H9 (cell line): ENCODE measurements at regions not wholly inside any gene's neighbourhood (a gene's known extent, or its start where the extent isn't known, plus 50 kb on each side); places are given as distances from the start of the nearest gene placed in this dataset.

Experiments
- DNase-seq: peaks from one replicate; pipeline ENCODE4 v3.0.0-alpha.2; 2017
- H2AFZ ChIP-seq: one replicate; pipeline ENCODE4 v1.6.1; 2013; ENCODE audit warnings: mild to moderate bottlenecking, low read length, control low read depth, moderate library complexity
- H2AK5ac ChIP-seq: 2 replicates; pipeline ENCODE4 v1.6.1; 2013; ENCODE audit warnings: low read length, control low read depth, mixed read lengths; ENCODE audit not compliant: insufficient read length
- H2BK120ac ChIP-seq: one replicate; pipeline ENCODE4 v1.6.1; 2013; ENCODE audit warnings: low read depth, mild to moderate bottlenecking, low read length, control low read depth, inconsistent platforms; ENCODE audit not compliant: poor library complexity, severe bottlenecking
- H2BK12ac ChIP-seq: 2 replicates; pipeline ENCODE4 v1.6.1; 2013; ENCODE audit warnings: low read length, control low read depth, mixed read lengths, low read depth; ENCODE audit not compliant: insufficient read length
- H2BK15ac ChIP-seq: 2 replicates; pipeline ENCODE4 v1.6.1; 2013; ENCODE audit warnings: low read depth, low read length, control low read depth
- H2BK20ac ChIP-seq: one replicate; pipeline ENCODE4 v1.6.1; 2013; ENCODE audit warnings: low read depth, mild to moderate bottlenecking, low read length, control low read depth, inconsistent platforms; ENCODE audit not compliant: poor library complexity, severe bottlenecking
- H2BK5ac ChIP-seq: 2 replicates; pipeline ENCODE4 v1.6.1; 2013; ENCODE audit warnings: low read length, control low read depth, mixed read lengths; ENCODE audit not compliant: insufficient read length
- H3K14ac ChIP-seq: 2 replicates; pipeline ENCODE4 v1.6.1; 2013; ENCODE audit warnings: low read length, control low read depth; ENCODE audit not compliant: insufficient read depth
- H3K18ac ChIP-seq: 2 replicates; pipeline ENCODE4 v1.6.1; 2013; ENCODE audit warnings: low read depth, mild to moderate bottlenecking, mixed read lengths, low read length, control low read depth; ENCODE audit not compliant: insufficient read length
- H3K23ac ChIP-seq: 2 replicates; pipeline ENCODE4 v1.6.1; 2013; ENCODE audit warnings: low read length, control low read depth, mixed read lengths, low read depth; ENCODE audit not compliant: insufficient read length
- H3K23me2 ChIP-seq: 2 replicates; pipeline ENCODE4 v1.6.1; 2013; ENCODE audit warnings: low read depth, mild to moderate bottlenecking, mixed read lengths, low read length, control low read depth; ENCODE audit not compliant: insufficient read length, poor library complexity, severe bottlenecking
- H3K27ac ChIP-seq: 2 replicates; pipeline ENCODE4 v1.5.1; 2013; ENCODE audit warnings: low read length, control low read depth, mixed read lengths, low read depth; ENCODE audit not compliant: insufficient read length
- H3K27me3 ChIP-seq: 2 replicates; pipeline ENCODE4 v1.6.1; 2013; ENCODE audit warnings: low read length, control low read depth, inconsistent platforms; ENCODE audit not compliant: insufficient read depth
- H3K4ac ChIP-seq: 2 replicates; pipeline ENCODE4 v1.6.1; 2013; ENCODE audit warnings: low read depth, mild to moderate bottlenecking, control low read depth, inconsistent platforms, low read length, moderate library complexity
- H3K4me1 ChIP-seq: 2 replicates; pipeline ENCODE4 v1.6.1; 2013; ENCODE audit warnings: low read length, control low read depth, inconsistent platforms; ENCODE audit not compliant: insufficient read depth
- H3K4me2 ChIP-seq: 2 replicates; pipeline ENCODE4 v1.6.1; 2013; ENCODE audit warnings: low read length, control low read depth, mixed read lengths; ENCODE audit not compliant: insufficient read length, insufficient read depth
- H3K56ac ChIP-seq: 2 replicates; pipeline ENCODE4 v1.6.1; 2013; ENCODE audit warnings: low read depth, mild to moderate bottlenecking, mixed read lengths, low read length, control low read depth; ENCODE audit not compliant: insufficient read length
- H3K79me1 ChIP-seq: 2 replicates; pipeline ENCODE4 v1.6.1; 2013; ENCODE audit warnings: low read depth, mild to moderate bottlenecking, moderate library complexity, low read length, control low read depth, inconsistent platforms; ENCODE audit not compliant: insufficient read depth, poor library complexity, severe bottlenecking
- H3K79me2 ChIP-seq: 2 replicates; pipeline ENCODE4 v1.6.1; 2013; ENCODE audit warnings: low read length, control low read depth, inconsistent platforms; ENCODE audit not compliant: insufficient read depth
- H3K9ac ChIP-seq: 2 replicates; pipeline ENCODE4 v1.6.1; 2013; ENCODE audit warnings: low read length, control low read depth, mixed read lengths; ENCODE audit not compliant: insufficient read length; ENCODE audit errors: extremely low read depth
- H3K9me3 ChIP-seq: one replicate; pipeline ENCODE4 v1.6.1; 2013; ENCODE audit warnings: low read depth, low read length, inconsistent platforms; ENCODE audit not compliant: control insufficient read depth
- H3T11ph ChIP-seq: one replicate; pipeline ENCODE4 v1.6.1; 2013; ENCODE audit warnings: mild to moderate bottlenecking, low read length, control low read depth, inconsistent platforms
- H4K20me1 ChIP-seq: one replicate; pipeline ENCODE4 v1.6.1; 2013; ENCODE audit not compliant: control insufficient read depth, insufficient read length, insufficient read depth
- H4K5ac ChIP-seq: 2 replicates; pipeline ENCODE4 v1.6.1; 2013; ENCODE audit warnings: low read depth, mild to moderate bottlenecking, mixed read lengths, low read length, control low read depth; ENCODE audit not compliant: insufficient read length
- H4K8ac ChIP-seq: replicated peaks from 2 replicates; pipeline ENCODE4 v1.6.1; 2013; ENCODE audit warnings: low read length, control low read depth, mixed read lengths, low read depth; ENCODE audit not compliant: insufficient read length
- H4K91ac ChIP-seq: 2 replicates; pipeline ENCODE4 v1.6.1; 2013; ENCODE audit warnings: low read depth, mild to moderate bottlenecking, moderate library complexity, mixed read lengths, low read length, control low read depth; ENCODE audit not compliant: insufficient read length
- H3K27ac Mint-ChIP-seq, 3 experiments: 2 replicates in 2 of 3; 3 replicates in 1 of 3; pipeline ENCODE4 v1.8.0; 2020 to 2021; ENCODE audit warnings: mixed read lengths in 3 of 3, mild to moderate bottlenecking in 1 of 3, moderate library complexity in 1 of 3
- H3K27me3 Mint-ChIP-seq: 2 replicates; pipeline ENCODE4 v1.8.0; 2021; ENCODE audit warnings: low read depth, mild to moderate bottlenecking, moderate library complexity, mixed read lengths
- H3K36me3 Mint-ChIP-seq, 3 experiments: 2 replicates in 2 of 3; 3 replicates in 1 of 3; pipeline ENCODE4 v1.8.0; 2020 to 2021; ENCODE audit warnings: low read depth in 3 of 3, mixed read lengths in 3 of 3; ENCODE audit not compliant: insufficient read depth in 1 of 3
- H3K4me1 Mint-ChIP-seq, 2 experiments: 2 replicates each; pipeline ENCODE4 v1.8.0; 2020; ENCODE audit warnings: mixed read lengths in 2 of 2
- H3K4me3 Mint-ChIP-seq, 2 experiments: 2 replicates in 1 of 2; 3 replicates in 1 of 2; pipeline ENCODE4 v1.8.0; 2020 to 2021; ENCODE audit warnings: mild to moderate bottlenecking in 2 of 2, mixed read lengths in 2 of 2, moderate library complexity in 1 of 2
- H3K9me3 Mint-ChIP-seq, 2 experiments: 2 replicates in 1 of 2; 3 replicates in 1 of 2; pipeline ENCODE4 v1.8.0; 2020; ENCODE audit warnings: mild to moderate bottlenecking in 2 of 2, mixed read lengths in 2 of 2, moderate library complexity in 1 of 2
- CTCF ChIP-seq: fragments of 200-600 bp; sonication (generic); conservative IDR thresholded peaks from 3 replicates; pipeline ENCODE4 v1.8.0; 2021; ENCODE audit warnings: antibody characterized with exemption, mild to moderate bottlenecking
- WGBS: extraction: QIAGEN DNeasy Blood & Tissue Kit; methylation state at CpG from one replicate; pipeline ENCODE4 v1.1.7; 2013; ENCODE audit warnings: missing lambda C conversion rate, low lambda C conversion rate, mixed read lengths; ENCODE audit not compliant: insufficient read length; ENCODE audit errors: extremely low coverage; 5-methylcytosine and 5-hydroxymethylcytosine counted together

GRCh38 chr11:107271425-107271824, 186.2 kb downstream of the CWF19L2 start:
- Histone ChIP-seq H4K8ac (no peak overlapping the region), H2BK120ac (no peak overlapping the region), H4K91ac (no peak overlapping the region), H2AFZ (no peak overlapping the region), H2BK12ac (no peak overlapping the region), H2BK20ac (no peak overlapping the region), H3K56ac (no peak overlapping the region), H3K4ac (no peak overlapping the region), H3K4me2 (no peak overlapping the region), H3K23me2 (no peaks in the 10 kb centered on the region), H3K4me1 (no peaks in the 10 kb centered on the region), H2AK5ac (no peak overlapping the region), H3T11ph (no peak overlapping the region), H3K18ac (no peak overlapping the region), H3K27me3 (no peaks in the 10 kb centered on the region), H4K5ac (no peak overlapping the region), H3K79me2 (no peaks in the 10 kb centered on the region), H2BK5ac (no peak overlapping the region), H3K79me1 (no peaks in the 10 kb centered on the region), H3K9me3 (no peaks in the 10 kb centered on the region), H3K27ac (no peak overlapping the region), H3K14ac (no peak overlapping the region), H2BK15ac (no peak overlapping the region), H3K23ac (no peak overlapping the region), H3K9ac (no peak overlapping the region), H4K20me1 (no peaks in the 10 kb centered on the region)
- Mint-ChIP-seq H3K4me1 (peaks cover 0 to 3% of the 10 kb centered on the region in 2 experiments; a peak in 2 of 4 replicates), H3K9me3 (no peaks in the 10 kb centered on the region), H3K4me3 (no peak overlapping the region), H3K36me3 (no peaks in the 10 kb centered on the region), H3K27me3 (no peaks in the 10 kb centered on the region), H3K27ac (no peak overlapping the region)
- WGBS = no CpG with 5 or more reads among the region's 7 CpGs
- no peak for DNase-seq
- no peak for TF ChIP-seq CTCF
